ENCODE measurements at regions not wholly inside any gene's neighbourhood (a gene's known extent, or its start where the extent isn't known, plus 50 kb on each side); places are given as distances from the start of the nearest gene placed in this dataset.
"Not testable (repeated sequence)": the region's sequence is repeated elsewhere in the genome, so short reads cannot be mapped to it uniquely, and the experiment has no call there.

DNA sequence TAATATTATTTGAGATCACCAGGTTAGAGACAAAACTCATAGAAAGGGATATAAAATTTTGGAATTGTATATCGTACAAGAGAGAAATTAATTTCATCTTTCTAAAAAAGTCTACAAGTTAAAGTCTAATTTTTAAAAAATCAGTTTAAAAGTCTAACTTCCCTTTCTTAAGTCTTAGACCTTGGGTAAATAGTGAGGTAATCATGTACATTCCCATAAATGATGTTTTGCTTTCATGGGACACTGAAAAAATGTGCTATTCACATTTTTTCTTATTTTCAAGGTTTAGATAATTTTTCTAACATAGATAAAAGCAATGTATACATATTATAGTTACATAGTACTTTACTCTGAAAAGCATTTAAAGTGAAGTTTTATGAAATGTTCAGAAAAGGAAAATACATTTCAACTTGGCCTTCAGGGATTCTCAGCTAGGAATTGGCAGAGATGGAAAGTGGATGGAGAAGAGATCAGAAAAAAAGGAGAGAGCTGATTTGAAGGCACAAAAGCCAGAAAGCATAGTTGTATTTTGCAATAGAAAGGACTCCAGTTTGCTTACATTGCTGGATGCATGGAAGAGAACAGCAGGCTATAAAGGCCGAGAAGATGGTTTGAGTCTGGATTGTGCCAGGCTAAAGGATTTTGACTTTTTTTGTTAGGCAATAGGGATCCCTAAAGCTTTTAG, 194.0 kb downstream of the CASP12 start:
- DNase-seq (ENCODE audit: low read depth) = no peak

DNA sequence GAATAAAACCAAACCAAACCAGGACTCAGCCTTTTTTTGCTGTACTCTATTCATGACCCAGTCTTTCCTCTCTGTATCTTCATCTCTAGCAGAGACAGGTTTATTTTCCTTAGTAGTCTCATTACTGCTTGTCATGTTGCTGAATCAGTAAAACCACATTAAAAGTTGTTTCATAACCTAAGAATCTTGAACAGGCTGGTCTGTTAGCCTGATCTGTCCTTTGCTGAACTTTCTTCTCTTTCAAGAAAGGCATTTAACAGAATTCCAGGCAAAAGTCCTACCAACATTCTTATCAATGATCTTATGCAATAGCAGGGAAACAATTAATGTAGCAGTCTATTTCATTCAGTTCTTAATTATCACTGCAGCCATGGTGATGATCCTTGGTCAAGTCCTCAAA, 197.7 kb downstream of the CASP12 start:
- no peak for DNase-seq (ENCODE audit: low read depth)

DNA sequence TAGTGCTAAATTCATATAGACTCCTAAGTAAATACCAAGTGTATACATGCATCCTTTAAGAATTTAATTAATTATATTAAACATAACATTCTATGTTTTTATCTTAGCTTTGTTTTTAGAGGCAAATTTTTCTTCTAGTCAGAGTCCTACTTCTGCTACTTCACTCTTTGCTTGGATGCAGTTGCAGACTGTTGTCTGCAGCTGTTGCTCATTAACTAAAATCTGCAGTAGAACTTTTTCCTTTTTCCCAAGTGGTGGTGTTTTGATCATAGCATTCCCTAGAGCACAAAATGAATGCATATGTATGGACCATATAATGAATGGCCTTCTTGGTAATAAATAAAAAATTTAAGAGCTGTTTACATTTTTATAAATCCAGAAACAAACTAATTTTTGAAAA, 198.3 kb downstream of the CASP12 start:
- no peak for DNase-seq (ENCODE audit: low read depth)

DNA sequence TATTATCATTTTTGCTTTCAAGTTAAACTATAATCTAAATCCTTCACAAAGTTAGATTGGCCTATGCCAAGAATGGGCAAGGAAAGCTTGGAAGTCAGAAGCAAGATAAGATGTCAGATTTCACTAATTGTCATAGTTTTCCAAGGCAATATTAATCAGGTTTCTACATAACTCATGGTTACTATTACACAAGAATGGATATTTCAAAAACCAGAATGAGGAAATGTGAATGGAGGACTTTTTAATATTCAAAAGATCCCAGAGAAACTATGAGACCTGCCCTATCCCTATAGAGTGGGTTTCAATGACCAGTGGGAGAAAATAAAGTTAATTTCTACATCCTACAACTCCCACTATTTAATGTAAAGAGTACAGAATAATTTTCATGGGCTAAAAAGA, 203.2 kb downstream of the CASP12 start:
- no peak for DNase-seq (ENCODE audit: low read depth)

DNA sequence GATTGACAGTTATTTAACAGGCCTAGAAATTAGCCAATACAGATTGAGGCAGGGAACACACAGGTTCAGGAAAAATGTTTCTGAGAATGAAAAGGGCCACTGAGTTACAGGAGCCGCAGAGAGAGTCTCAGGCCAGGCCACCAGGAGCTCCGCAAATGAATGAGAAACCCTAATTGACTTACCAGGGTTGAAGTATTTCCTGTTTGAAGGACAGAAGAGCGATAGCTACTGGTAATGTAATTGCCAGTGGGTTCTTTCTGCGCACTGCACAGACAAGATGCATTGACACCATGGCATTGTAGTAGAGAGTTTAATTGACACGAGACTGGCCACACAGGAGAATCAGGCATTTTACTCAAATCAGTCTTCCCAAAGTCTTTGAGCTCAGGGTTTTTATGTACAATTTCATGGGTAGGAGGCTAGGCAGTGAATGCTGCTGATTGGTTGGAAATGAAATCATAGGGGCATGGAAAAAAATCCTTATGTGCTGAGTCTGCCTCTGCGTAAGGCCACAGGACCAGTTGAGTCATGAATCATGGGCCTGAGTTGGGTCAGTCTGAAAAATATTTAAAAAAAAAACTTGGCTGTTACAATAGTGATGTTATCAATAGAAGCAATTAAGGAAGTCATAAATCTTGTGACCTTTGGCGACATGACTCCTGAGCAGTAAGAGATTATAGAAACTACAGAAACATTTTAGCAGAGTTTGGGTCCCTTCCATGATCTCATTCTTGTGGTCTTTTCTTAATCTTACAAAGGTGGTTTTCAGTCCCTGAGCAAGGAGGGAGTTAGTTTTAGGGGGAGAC, 203.8 kb downstream of the CASP12 start:
- no peak for DNase-seq (ENCODE audit: low read depth)

DNA sequence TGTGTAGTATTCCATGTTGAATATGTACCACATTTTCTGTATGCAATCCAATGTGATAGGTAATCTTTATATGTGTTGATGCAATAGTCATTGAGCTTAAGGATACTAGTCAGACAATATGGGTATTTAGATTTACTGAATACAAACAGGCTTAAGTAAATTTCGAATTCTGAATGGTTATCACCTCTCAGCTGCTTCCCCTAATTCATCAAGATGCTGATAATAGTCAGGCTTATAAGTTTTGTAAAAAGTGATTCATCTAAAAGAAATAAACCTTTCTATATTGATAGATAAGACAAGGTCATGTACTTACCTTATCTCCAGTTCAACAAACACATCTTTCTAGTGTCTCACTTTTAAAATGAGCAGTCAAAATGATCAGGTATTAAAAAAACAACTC, 205.5 kb downstream of the CASP12 start:
- no peak for DNase-seq (ENCODE audit: low read depth)

DNA sequence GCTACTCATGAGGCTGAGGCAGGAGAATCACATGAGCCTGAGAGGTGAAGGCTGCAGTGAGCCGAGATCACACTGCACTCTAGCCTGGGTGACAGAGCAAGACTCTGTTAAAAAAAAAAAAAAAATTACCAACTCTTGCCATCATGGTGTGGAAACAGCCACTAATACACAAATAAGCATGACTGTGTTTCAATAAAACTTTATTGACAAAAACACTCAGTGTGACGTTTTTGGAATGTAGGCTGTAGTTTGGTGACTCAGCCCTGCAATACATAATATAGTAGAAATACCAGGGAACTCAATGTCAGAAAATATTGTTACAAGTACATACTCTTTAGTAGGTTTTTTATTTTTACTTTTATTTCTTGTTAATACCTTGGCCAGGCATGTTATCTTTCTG, 207.1 kb downstream of the CASP12 start:
- no peak for DNase-seq (ENCODE audit: low read depth)

DNA sequence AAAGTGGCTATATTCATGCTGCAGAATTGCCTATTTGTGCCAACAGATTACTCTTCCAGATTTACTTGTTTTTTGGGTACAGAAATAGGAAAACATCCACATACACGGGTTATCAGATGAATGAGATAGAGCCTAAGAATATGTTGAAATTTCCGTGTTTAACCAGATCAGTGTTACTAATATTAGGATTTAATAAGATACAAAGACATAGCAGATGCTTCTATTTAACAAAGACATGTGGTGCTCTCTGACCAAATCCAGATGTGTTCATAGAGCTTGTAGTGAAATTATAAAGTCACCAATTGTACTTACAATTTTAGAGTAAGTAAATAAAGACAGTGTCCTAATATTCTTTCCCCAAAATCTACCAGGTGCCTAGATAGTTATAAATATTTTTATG, 208.0 kb downstream of the CASP12 start:
- no peak for DNase-seq (ENCODE audit: low read depth)

DNA sequence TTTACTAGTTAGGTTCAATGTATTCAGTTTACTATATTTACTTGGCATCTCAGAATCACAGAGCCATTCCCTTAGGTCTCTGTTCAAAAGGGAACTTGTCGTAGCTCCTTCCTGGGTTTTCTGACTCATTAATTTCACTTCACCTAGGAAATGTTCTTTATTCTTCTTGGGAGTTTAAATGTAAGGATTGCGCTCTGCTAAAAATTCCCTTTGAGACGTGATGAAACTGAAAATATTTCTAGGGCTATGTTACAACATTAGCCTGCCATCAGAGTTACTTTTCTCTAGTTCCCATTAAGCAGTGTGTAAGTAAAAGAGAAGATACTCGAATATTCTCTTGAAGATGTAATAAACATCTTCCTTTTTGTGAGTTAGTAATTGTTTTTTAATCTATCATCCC, 209.5 kb downstream of the CASP12 start:
- no peak for DNase-seq (ENCODE audit: low read depth)

DNA sequence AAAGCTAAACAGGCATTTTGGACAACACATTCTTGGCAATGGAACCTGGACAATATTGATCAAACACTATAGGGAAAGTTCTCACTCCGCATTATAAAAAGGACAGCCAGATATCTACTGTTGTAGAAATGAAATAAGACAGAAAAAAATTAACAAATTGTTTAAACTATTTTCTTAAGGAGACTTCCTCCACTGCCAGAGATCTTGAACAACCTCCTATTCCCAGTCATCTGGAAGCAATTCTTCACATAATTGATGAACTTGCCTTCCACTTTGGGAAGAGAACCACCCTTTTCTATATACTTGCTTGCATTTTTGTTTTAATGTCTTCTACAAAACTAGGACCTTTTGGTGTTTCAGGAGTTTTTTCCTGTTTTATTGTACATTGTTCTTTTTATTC, 216.1 kb downstream of the CASP12 start:
- DNase-seq (ENCODE audit: low read depth) = no peak

DNA sequence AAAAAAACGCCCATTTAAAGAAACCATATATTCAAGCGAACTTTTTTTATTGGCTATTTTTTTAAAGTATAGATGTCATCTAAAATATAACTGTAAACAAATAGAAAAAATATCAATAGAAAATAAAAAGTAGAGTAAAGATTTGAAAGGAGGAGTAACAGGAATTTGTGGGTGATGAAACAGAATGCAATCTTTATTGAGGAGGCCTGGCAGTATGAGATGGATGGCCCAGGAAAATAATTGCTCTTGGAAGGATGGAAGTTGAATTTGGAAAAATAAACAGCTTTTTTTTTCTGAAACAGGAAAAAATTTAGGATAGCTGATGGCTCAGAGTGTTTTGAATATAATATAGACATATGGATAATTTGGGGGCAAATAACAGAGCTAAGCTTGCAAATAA, 219.0 kb downstream of the CASP12 start:
- no peak for DNase-seq (ENCODE audit: low read depth)

DNA sequence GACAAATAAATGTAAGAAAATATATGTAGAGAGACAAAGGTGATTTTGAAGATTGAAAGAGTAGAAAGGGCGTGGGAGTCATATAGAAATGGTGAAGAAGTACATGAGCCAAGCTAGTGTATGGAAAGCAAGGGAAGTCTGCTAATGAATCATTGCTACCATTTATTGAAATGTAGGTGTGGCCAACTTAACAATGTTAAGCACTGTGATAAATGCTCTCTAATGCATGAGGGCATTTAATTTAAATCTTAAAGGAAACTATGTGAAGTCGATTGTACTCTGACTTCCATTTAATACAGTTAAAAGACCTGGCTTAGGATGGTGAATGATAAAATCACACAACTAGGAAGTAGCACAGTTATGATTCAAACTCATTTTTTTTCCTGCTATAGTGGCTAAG, 219.9 kb downstream of the CASP12 start:
- DNase-seq (ENCODE audit: low read depth) = no peak

DNA sequence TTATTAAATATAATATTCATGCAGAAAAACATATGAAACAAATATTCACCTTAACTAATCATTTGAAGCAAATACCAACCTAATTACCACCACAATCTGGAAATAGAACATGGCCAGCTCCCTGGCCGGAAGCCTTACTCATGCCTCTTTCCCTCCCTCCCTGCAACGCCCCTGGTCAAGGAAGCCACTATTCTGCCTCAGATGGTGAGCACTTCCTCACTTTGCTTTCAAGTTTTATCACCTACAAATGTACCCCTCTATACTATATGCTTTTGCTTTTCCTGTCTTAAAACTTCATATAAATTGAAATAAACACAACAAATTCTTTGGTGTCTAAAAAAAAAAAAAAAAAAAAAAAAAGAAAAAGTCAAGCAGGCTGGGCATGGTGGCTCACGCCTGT, 221.2 kb downstream of the CASP12 start:
- DNase-seq (ENCODE audit: low read depth) = not testable (repeated sequence)

DNA sequence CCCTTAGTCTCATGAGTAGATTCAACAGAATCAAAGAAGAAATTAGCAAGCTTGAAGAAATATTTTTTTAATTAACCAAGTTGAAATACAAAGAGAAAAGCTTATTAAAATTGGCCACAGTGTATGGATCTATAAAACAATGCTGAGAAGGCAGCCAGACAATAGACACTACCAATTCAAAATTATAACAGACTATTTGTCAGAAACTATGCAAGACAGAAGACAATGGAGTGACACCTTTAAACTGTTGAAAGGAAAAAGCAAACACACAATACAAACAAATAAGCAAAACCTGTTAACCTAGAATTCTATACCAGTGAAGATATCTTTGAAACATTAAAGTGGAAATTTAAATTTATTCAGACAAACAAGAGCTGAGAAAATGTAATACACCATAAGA, 225.4 kb downstream of the CASP12 start:
- DNase-seq (ENCODE audit: low read depth) = no peak

DNA sequence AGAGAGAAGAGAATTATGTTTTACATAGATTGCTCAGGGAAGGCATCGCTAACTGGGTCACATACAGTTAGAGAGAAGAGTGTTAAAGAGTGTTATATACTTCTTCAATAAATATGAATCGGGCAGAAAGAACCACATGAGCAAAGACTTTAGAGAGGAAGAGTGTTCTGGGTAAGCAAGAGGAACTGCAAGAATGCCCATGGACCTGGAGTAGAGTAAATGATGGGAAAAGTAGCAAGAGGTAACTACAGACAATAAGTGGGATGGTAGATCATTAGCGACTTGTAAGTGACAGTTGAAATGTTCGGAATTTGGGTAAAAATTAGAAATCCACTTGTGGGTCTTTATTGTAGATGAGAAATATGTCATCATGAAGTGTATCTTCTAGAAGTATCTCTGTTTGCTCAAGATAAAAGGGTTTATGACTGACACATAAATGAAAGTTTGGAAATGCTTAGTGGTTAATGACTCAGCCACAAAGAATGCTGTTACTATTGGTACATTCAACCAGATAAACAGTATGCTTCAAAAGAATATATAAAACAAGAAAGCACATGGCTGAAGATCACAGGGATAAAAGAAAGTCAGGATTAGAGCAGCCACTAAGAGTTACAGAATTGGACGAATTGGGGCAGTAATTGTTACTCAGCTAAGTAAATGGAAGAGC, 229.3 kb downstream of the CASP12 start:
- no peak for DNase-seq (ENCODE audit: low read depth)

DNA sequence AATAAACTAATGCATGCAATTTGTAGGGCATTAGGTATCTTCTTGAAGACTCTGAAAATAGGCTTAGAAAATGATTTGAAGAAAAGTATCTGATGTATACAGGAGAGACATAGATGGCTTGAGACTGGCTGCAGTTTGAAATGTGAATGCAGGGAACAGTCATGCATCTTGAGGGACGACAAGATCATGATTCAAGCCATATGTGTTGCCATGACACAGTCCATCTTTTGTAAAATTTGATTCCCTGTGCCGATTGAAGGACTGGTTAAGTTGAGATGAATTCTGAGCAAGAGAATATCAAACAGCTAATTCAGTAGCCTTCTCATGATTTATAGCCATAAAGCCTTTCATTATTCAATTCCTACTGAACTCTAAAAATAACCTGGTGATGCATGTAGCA, 231.6 kb downstream of the CASP12 start:
- DNase-seq (ENCODE audit: low read depth) = no peak

DNA sequence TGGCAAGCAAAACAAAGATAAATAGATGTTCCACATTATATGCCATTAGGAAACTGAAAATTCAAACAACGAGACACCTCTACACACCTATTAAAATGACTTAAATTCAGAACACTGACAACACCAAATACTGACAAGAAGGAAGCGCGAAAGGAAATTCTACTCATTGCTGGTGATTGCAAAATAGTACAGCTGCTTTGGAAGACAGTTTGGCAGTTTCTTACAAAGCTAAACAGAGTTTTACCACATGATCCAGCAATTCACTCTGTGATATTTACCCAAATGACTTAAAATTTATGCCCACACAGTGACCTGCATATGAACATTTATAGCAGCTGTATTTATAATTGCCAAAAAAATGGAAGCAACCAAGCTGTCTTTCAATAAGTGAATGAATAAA, 232.6 kb downstream of the CASP12 start:
- DNase-seq (ENCODE audit: low read depth) = no peak

DNA sequence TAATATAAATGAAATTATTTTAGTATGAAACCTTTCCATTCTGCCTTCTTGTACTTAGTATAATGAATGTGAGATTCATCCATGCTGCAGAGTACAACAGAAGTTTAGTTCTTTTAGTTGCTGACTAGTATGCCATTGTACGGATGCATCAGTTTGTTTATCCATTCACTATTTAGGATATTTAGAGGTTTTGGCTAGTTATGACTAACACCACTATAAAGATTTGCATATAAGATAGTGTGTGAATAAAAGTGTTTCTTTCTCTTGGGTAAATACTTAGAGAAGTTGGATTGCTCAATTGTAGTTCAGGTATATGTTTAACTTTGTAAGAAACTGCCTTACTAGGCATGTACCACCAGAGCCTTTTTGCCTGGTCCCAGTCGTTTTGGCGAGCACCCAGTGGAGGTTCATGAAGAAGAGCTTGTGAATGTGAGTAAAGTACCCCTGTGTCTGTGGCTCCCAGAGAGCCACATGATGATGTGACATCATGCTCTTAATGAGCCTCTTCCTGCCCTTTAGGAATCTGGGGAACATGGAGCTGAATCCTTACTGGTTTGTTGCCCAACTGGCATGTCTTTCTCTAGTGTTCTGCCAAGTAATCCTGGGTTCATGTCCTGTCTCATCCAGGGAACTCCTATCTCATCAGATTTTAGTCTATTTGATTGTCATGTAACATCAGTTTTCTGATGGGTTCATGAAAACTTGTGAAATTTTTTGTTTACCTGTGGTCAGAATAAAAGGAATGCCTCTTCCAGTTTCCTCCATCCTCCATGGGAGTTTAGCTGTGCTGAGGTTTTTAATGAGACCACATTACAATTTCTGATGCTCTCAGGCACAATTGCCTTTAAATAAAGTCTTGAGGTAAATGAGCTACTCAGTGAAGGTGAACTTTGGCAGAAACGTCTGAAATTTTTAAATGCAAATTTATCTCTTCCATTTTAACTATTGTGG, 234.8 kb downstream of the CASP12 start:
- DNase-seq (ENCODE audit: low read depth) = no peak

DNA sequence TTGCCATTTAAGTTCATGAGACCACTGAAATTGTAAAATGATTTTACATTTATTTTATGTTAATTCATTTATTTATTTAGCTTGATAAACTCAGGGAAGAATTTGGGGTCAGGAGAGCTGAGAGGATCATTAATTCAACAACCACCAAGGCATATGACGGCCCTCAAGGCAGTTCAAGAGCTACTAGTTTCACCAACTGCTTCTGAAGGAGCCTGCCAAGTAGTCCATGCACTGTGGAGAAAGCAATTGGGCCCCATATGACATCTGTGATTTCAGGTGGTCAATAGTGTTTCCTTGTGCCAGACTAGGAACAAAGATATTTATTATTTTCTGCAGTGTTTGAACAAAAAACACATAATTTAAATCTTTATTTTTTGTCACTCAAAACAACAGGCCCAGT, 236.4 kb downstream of the CASP12 start:
- DNase-seq (ENCODE audit: low read depth) = no peak

DNA sequence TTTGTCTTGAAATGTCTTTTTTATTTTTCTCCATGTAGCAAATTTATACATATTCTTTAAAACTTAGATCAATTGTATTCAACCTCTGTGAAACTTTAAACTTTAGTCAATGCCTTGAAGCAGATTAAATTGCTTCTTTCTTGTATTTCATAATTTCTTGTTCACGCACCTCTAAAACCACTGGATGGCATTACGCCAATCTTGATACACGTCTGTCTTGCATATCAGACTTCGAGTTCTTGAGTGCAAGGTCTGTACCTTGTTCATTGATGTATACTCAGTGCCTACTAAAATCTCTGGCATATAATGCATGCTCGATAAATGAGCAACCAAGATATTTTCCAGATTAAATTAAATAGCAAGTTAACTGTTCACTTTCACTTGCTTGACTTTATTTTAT, 236.8 kb downstream of the CASP12 start:
- DNase-seq (ENCODE audit: low read depth) = no peak

DNA sequence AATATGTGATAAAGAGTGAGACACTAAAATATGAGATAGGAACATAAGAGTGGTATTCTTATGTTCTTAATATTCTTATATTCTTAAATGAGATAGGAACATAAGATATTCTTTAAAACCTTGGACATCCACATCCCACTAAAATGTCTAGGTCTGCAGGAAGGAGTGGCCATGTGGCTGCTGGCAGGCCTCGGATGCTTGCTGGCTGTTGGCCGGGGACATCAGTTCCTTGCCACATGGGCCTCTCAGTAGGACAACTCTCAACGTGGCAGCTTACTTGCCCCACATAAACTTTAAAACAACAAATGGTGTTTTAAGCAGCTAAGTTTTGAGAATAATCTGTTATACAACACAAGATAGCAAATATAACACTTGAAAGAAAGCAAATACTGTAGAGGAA, 240.1 kb downstream of the CASP12 start:
- no peak for DNase-seq (ENCODE audit: low read depth)

DNA sequence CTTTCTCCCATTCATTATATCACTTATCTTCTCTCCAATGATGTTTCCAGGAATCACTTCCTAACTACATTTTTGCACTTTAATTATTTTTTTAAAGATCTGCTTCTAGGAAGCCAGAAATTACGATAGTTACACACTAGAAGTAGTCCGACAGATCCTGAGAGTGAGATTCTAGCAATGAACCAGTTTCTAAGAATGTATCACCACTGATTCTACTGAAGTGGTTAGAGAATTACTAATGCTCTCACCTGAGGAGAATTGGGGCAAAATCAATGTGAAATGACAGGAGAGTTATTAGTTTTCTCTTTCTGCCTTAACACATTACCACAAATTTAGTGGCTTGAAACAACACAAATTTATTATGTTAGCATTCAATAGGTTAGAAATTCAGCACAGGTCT, 241.2 kb downstream of the CASP12 start:
- no peak for DNase-seq (ENCODE audit: low read depth)
